HepG2 (cell line): ENCODE measurements at regions not wholly inside any gene's neighbourhood (a gene's known extent, or its start where the extent isn't known, plus 50 kb on each side); places are given as distances from the start of the nearest gene placed in this dataset.

Experiments used
- ATAC-seq: fragments of 200-7000 bp; cut with Tn5 transposase; 3 replicates; pipeline ENCODE4 v1.9.1; 2020; ENCODE audit warnings: mild to moderate bottlenecking, moderate library complexity
- BruUV-seq: library from RNA; stranded (reverse); fragments of 400-500 nt; replicated peaks from 2 replicates; lab custom pipeline; 2021; lab: Mats Ljungman, UMichigan
- CTCF ChIA-PET: fragments of 300-600 bp; formaldehyde crosslinking; extraction: SDS; loops from one replicate; lab custom pipeline; 2021; ENCODE audit warnings: low total read pairs, inconsistent platforms, low intra/inter-chr PET ratio; lab: Yijun Ruan, JAX
- POLR2A ChIA-PET: fragments of 350-600 bp; sonication (Branson Sonifier 250); formaldehyde crosslinking; loops from one replicate; lab custom pipeline; 2020; ENCODE audit warnings: antibody characterized with exemption, inconsistent platforms; lab: Yijun Ruan, JAX
- DNase-seq: peaks from one replicate; pipeline ENCODE4 v3.0.0-alpha.2; 2015; ENCODE audit warnings: low spot score
- FAIRE-seq: peaks from 3 replicates; lab custom pipeline; 2011; peaks lifted over from hg19 to GRCh38; lab: Jason Lieb, UNC
- H2AFZ ChIP-seq: one replicate; pipeline ENCODE4 v1.6.1; 2011; ENCODE audit warnings: low read length, inconsistent platforms
- H3K27ac ChIP-seq: fragments of 300-600 bp; 3 replicates; pipeline ENCODE4 v1.8.0; 2011; ENCODE audit warnings: mixed run types, mild to moderate bottlenecking, mixed read lengths, low read length, inconsistent platforms; ENCODE audit not compliant: insufficient read depth; ENCODE audit errors: extremely low read length
- H3K27me3 ChIP-seq, 2 experiments: fragments of 200-600 bp in 1 of 2; 2 replicates in 1 of 2; 3 replicates in 1 of 2; pipeline versions ENCODE4 v1.6.0 to v1.8.0; 2011; ENCODE audit warnings: low read length in 2 of 2, mild to moderate bottlenecking in 2 of 2, moderate library complexity in 2 of 2, inconsistent platforms in 1 of 2; ENCODE audit not compliant: insufficient read depth in 2 of 2, control insufficient read depth in 1 of 2
- H3K36me3 ChIP-seq, 2 experiments: fragments of 200-600 bp in 1 of 2; replicated peaks in 1 of 2; 2 replicates in 1 of 2; 3 replicates in 1 of 2; pipeline versions ENCODE4 v1.5.1 to v1.8.0; 2011; ENCODE audit warnings: low read length in 2 of 2, inconsistent platforms in 1 of 2; ENCODE audit not compliant: insufficient read depth in 2 of 2, control insufficient read depth in 1 of 2
- H3K4me1 ChIP-seq: 2 replicates; pipeline ENCODE4 v1.5.1; 2012; ENCODE audit warnings: low read length, inconsistent platforms; ENCODE audit not compliant: insufficient read depth
- H3K4me2 ChIP-seq: 2 replicates; pipeline ENCODE4 v1.6.0; 2011; ENCODE audit warnings: low read depth, low read length, inconsistent platforms
- H3K4me3 ChIP-seq, 3 experiments: fragments of 200-600 bp in 1 of 3; sonication (generic), shearing (Covaris generic) in 1 of 3; replicated peaks in 1 of 3; 2 replicates each; pipeline ENCODE4 v1.5.1; 2011 to 2016; ENCODE audit warnings: low read length in 3 of 3, inconsistent platforms in 2 of 3, low read depth in 2 of 3, mild to moderate bottlenecking in 2 of 3, control low read depth in 1 of 3, mixed read lengths in 1 of 3; ENCODE audit not compliant: insufficient read depth in 1 of 3
- H3K79me2 ChIP-seq: one replicate; pipeline ENCODE4 v1.6.1; 2011; ENCODE audit warnings: low read length, inconsistent platforms; ENCODE audit not compliant: insufficient read depth
- H3K9ac ChIP-seq: 2 replicates; pipeline ENCODE4 v1.6.0; 2011; ENCODE audit warnings: mild to moderate bottlenecking, low read depth, low read length, inconsistent platforms; ENCODE audit not compliant: insufficient read depth
- H3K9me3 ChIP-seq: 2 replicates; pipeline ENCODE4 v1.5.1; 2012; ENCODE audit warnings: mild to moderate bottlenecking, low read length
- H4K20me1 ChIP-seq: 2 replicates; pipeline ENCODE4 v1.6.0; 2011; ENCODE audit warnings: inconsistent platforms, mild to moderate bottlenecking, low read length, moderate library complexity; ENCODE audit not compliant: insufficient read depth
- ASH2L ChIP-seq: fragments of 300-600, 200-600 bp; sonication (generic); IDR thresholded peaks from 2 replicates; pipeline ENCODE4 v1.7.0; 2017; ENCODE audit warnings: low read depth, mild to moderate bottlenecking, moderate library complexity, mixed read lengths, low read length; ENCODE audit not compliant: insufficient read length
- BRCA1 ChIP-seq: sonication (generic); formaldehyde crosslinking; IDR thresholded peaks from 2 replicates; pipeline ENCODE4 v1.4.0; 2020; ENCODE audit warnings: missing genetic modification reagents
- DZIP1 ChIP-seq: sonication (generic); formaldehyde crosslinking; IDR thresholded peaks from 2 replicates; pipeline ENCODE4 v1.5.0; 2020; ENCODE audit warnings: mild to moderate bottlenecking, missing genetic modification reagents
- ESRRA ChIP-seq: sonication (generic); formaldehyde crosslinking; IDR thresholded peaks from 2 replicates; pipeline ENCODE4 v1.5.1; 2020; ENCODE audit warnings: mild to moderate bottlenecking, low read depth, missing genetic modification reagents
- MYNN ChIP-seq: sonication (generic); formaldehyde crosslinking; IDR thresholded peaks from 2 replicates; pipeline ENCODE4 v1.4.0; 2020; ENCODE audit warnings: mild to moderate bottlenecking, low read depth, missing genetic modification reagents
- NCOA2 ChIP-seq: sonication (generic); formaldehyde crosslinking; IDR thresholded peaks from 2 replicates; pipeline ENCODE4 v1.8.0; 2022; ENCODE audit warnings: inconsistent platforms
- WIZ ChIP-seq: sonication (generic); formaldehyde crosslinking; IDR thresholded peaks from 2 replicates; pipeline ENCODE4 v1.5.1; 2020; ENCODE audit warnings: mild to moderate bottlenecking, missing genetic modification reagents
- ZBTB26 ChIP-seq: IDR thresholded peaks from 2 replicates; pipeline ENCODE4 v1.6.1; 2016; ENCODE audit warnings: missing compliant biosample characterization, missing genetic modification reagents, borderline replicate concordance
- ZMYM3 ChIP-seq: sonication (generic); formaldehyde crosslinking; IDR thresholded peaks from 2 replicates; pipeline ENCODE4 v1.5.1; 2020; ENCODE audit warnings: mild to moderate bottlenecking, missing genetic modification reagents
- ZNF24 ChIP-seq: fragments of 450-650 bp; IDR thresholded peaks from 2 replicates; pipeline ENCODE4 v1.6.1; 2017; ENCODE audit warnings: antibody characterized with exemption, mild to moderate bottlenecking
- ZNF646 ChIP-seq: sonication (generic); formaldehyde crosslinking; IDR thresholded peaks from 2 replicates; pipeline ENCODE4 v1.9.0; 2021; ENCODE audit warnings: mild to moderate bottlenecking, missing genetic modification reagents
- in situ Hi-C: cut with HindIII; loops from 2 replicates; pipeline ENCODE4 v1.10.0; 2017; ENCODE audit warnings: low pct_unique_long_range_greater_than_20kb; ENCODE audit not compliant: extremely low pct_ligation_motif_present
- intact Hi-C: fragments of 100-400 bp; cut with micrococcal nuclease; formaldehyde crosslinking; loops from one replicate; pipeline ENCODE4 v1.10.0; 2022; ENCODE audit not compliant: unreplicated experiment

- TF ChIP-seq ESRRA (CRISPR knock-in tag) (no peak), ZNF646 (CRISPR knock-in tag) (no peak), ZMYM3 (CRISPR knock-in tag) (no peak), MYNN (CRISPR knock-in tag) (no peak), BRCA1 (CRISPR knock-in tag) (no peak), ZNF24 (no peak), ZBTB26 (CRISPR knock-in tag) (no peak), WIZ (CRISPR knock-in tag) (no peak), ASH2L (no peak), DZIP1 (no peak), NCOA2 (CRISPR knock-in tag) (no peak)
- TF ChIP-seq, all 625 proteins: peak for 0
- in situ Hi-C loops = no loop called here
- H3K36me3 ChIP-seq = no peaks in the 10 kb centered on the region
- no peaks in the 10 kb centered on the region for H3K27me3 ChIP-seq
- no peaks in the 10 kb centered on the region for H4K20me1 ChIP-seq
- H3K4me3 ChIP-seq = no peak overlapping the region
- no peaks in the 10 kb centered on the region for H3K79me2 ChIP-seq
- FAIRE-seq = no peak
- H3K4me1 ChIP-seq = no peaks in the 10 kb centered on the region
- no peak for DNase-seq
- BruUV-seq = no TSS peak
- H3K4me2 ChIP-seq = no peak overlapping the region
- no peak overlapping the region for H2AFZ ChIP-seq
- ATAC-seq = no peak
- no peak overlapping the region for H3K27ac ChIP-seq
- intact Hi-C loops = no loop called here
- ChIA-PET POLR2A (no interaction called here), CTCF (no interaction called here)
- H3K9ac ChIP-seq = no peak overlapping the region
- H3K9me3 ChIP-seq = no peaks in the 10 kb centered on the region
Measured at GRCh38 chr4:170278460-170278859, 188.7 kb upstream of the AADAT start.
